ENCODE measurements at regions not wholly inside any gene's neighbourhood (a gene's known extent, or its start where the extent isn't known, plus 50 kb on each side); places are given as distances from the start of the nearest gene placed in this dataset.

DNA sequence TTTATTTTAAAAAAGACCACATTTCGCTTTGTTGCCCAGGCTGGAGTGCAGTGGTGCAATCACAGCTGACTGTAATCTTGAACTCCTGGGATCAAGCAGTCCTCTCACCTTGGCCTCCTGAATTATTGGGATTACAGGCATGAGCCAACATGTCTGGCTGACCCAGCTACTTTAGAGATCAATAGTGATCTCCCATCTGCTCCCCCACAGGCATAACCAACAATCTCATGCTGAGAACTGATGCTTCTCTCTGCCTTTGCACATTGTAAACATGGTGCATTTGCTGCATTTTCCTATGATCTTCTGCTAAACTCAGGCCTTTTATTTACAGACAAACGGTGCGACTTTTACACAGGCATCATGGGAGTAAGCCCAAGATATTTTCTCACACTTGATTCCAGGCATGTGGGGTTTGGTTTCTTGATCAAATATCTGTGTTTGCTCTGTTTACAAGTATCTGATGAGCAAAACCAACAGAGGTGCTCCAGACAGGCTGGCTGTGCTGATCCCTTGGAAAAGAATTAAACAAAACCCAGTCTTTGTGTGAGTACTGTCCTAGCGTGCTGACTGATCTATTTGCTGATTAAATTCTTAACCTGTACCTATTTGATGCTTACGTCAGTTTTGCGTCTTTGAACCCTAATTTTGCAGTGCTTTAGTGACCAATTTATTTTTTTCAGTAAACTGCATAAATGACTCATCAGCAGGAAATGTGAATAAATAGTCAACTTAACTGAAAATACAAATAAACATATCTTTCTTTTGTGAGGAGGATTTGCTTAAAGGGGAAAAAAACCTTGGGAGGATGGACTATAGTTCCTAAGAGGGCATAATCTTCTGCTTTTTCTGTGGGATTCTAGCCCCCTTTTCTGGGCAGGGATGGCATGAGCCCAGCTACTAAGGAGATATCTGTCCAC, 191.7 kb upstream of the NR3C1 start (continued):
- TF ChIP-seq ZNF316 (IDR thresholded peaks at IDR 0.05) (peak; percentile 26; the same call in 1 of the 2 replicates), NR2F6 (CRISPR knock-in tag; IDR thresholded peaks at IDR 0.05) (no peak)

DNA sequence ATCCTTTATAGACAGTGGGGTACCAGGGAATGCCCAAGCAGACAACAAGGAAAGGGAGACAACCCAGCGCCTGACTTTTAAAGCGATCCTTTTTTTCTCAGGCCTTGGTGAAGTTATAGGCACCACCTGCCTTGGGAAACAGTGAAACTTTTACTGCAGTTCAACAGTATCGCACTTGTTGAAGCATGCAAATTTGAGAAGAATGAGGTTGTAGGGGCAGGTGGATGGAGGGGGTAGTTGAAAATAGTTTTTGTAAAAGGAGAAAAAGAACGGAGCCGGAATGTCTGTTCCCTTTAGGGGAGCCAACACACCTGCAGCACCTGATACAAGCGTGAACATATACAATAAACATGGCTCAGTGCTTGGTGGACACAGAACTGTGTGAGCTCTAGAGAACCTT, 190.2 kb upstream of the NR3C1 start:
- no TSS peak for BruUV-seq (replicated peaks)
- in situ Hi-C loops (cut with MboI) (no loop called here), intact Hi-C loops (cut with micrococcal nuclease) (no loop called here)
- no peaks in the 10 kb centered on the region for H4K20me1 ChIP-seq (replicated peaks; ENCODE audit: control insufficient read depth, insufficient read depth, low read length)
- ATAC-seq (no peak), DNase-seq (ENCODE audit: extremely low read depth in 1 of 4, low spot score in 3 of 4) (no peak), FAIRE-seq (no peak)
- ChIA-PET CTCF (ENCODE audit: low intra/inter-chr PET ratio) (no interaction called here), POLR2A (interaction anchor here (1.0 kb wide), 1 partner anchor 17 kb away, joined by 3 read pairs; no protein-coding TSS in a partner anchor)
- WGBS (ENCODE audit: insufficient coverage, low coverage, missing lambda C conversion rate): 33% methylated on average over 6 of the region's 6 CpGs
- no peak overlapping the region for H3K9ac ChIP-seq (ENCODE audit: insufficient read depth in 1 of 2, low read depth in 2 of 2, low read length in 2 of 2)
- H3K4me1 ChIP-seq (replicated peaks in 1 of 2; ENCODE audit: control insufficient read depth in 2 of 2, insufficient read depth in 2 of 2, low read length in 2 of 2): peaks cover 0 to under 1% of the 10 kb centered on the region in 2 experiments; a peak in 2 of 5 replicates
- no peak overlapping the region for H3K4me2 ChIP-seq (ENCODE audit: insufficient read depth, low read length)
- no peaks in the 10 kb centered on the region for H3K27me3 ChIP-seq (ENCODE audit: control insufficient read depth in 2 of 2, insufficient read depth in 2 of 2, low read length in 2 of 2)
- no peak overlapping the region for H2AFZ ChIP-seq (ENCODE audit: low read depth, low read length)
- no peaks in the 10 kb centered on the region for H3K36me3 ChIP-seq (ENCODE audit: control insufficient read depth, insufficient read depth, low read length)
- H3K27ac ChIP-seq (ENCODE audit: extremely low read depth, low read depth, low read length): no peak overlapping the region
- no peak overlapping the region for H3K4me3 ChIP-seq
- no peaks in the 10 kb centered on the region for H3K79me2 ChIP-seq (ENCODE audit: control insufficient read depth, insufficient read depth, low read length)
- H3K9me3 ChIP-seq (replicated peaks; ENCODE audit: control insufficient read depth, insufficient read depth, low read depth, low read length): no peaks in the 10 kb centered on the region
- H3K9me1 ChIP-seq (ENCODE audit: control insufficient read depth, insufficient read depth, low read length): no peaks in the 10 kb centered on the region
- TF ChIP-seq FOSL1 (tag; conservative IDR thresholded peaks at IDR 0.05) (no peak), ETV1 (tag; conservative IDR thresholded peaks at IDR 0.05; ENCODE audit: low read depth) (no peak), NFE2L1 (tag; IDR thresholded peaks at IDR 0.05; ENCODE audit: borderline replicate concordance, low read depth) (no peak), ZNF561 (CRISPR knock-in tag; conservative IDR thresholded peaks at IDR 0.05) (no peak), YY1 (IDR thresholded peaks at IDR 0.05; ENCODE audit: borderline replicate concordance in 1 of 3, control insufficient read depth in 1 of 3, extremely low read depth in 1 of 3, insufficient read depth in 3 of 3, insufficient read length in 1 of 3, insufficient replicate concordance in 2 of 3, low read depth in 1 of 3, low read length in 2 of 3) (no peak), STAT6 (CRISPR knock-in tag; IDR thresholded peaks at IDR 0.05) (no peak), ZNF778 (CRISPR knock-in tag; IDR thresholded peaks at IDR 0.05) (no peak), TAF1 (IDR thresholded peaks at IDR 0.05; ENCODE audit: control insufficient read depth, extremely low read depth, insufficient read depth, low read length, severe bottlenecking) (no peak)
- TF ChIP-seq, protein P1, sequence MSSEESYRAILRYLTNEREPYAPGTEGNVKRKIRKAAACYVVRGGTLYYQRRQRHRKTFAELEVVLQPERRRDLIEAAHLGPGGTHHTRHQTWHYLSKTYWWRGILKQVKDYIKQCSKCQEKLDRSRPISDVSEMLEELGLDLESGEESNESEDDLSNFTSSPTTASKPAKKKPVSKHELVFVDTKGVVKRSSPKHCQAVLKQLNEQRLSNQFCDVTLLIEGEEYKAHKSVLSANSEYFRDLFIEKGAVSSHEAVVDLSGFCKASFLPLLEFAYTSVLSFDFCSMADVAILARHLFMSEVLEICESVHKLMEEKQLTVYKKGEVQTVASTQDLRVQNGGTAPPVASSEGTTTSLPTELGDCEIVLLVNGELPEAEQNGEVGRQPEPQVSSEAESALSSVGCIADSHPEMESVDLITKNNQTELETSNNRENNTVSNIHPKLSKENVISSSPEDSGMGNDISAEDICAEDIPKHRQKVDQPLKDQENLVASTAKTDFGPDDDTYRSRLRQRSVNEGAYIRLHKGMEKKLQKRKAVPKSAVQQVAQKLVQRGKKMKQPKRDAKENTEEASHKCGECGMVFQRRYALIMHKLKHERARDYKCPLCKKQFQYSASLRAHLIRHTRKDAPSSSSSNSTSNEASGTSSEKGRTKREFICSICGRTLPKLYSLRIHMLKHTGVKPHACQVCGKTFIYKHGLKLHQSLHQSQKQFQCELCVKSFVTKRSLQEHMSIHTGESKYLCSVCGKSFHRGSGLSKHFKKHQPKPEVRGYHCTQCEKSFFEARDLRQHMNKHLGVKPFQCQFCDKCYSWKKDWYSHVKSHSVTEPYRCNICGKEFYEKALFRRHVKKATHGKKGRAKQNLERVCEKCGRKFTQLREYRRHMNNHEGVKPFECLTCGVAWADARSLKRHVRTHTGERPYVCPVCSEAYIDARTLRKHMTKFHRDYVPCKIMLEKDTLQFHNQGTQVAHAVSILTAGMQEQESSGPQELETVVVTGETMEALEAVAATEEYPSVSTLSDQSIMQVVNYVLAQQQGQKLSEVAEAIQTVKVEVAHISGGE (CRISPR knock-in tag; IDR thresholded peaks at IDR 0.05): no peak

All from K562 (cell line).